MG63 (cell line): ENCODE measurements at regions not wholly inside any gene's neighbourhood (a gene's known extent, or its start where the extent isn't known, plus 50 kb on each side); places are given as distances from the start of the nearest gene placed in this dataset.
"Not testable (repeated sequence)": the region's sequence is repeated elsewhere in the genome, so short reads cannot be mapped to it uniquely, and the experiment has no call there.

ENCODE experiments used
- DNase-seq: peaks from one replicate; pipeline ENCODE4 v3.0.0-alpha.2; 2020
- H3K27me3 ChIP-seq: fragments of 250-450 bp; sonication (Bioruptor Pico); 2 replicates; pipeline ENCODE4 v1.5.1; 2020; ENCODE audit warnings: mild to moderate bottlenecking, moderate library complexity
- H3K36me3 ChIP-seq: fragments of 250-450 bp; sonication (Bioruptor Pico); 2 replicates; pipeline ENCODE4 v1.5.1; 2020; ENCODE audit warnings: mild to moderate bottlenecking, moderate library complexity
- H3K4me3 ChIP-seq: fragments of 250-450 bp; sonication (Bioruptor Pico); 2 replicates; pipeline ENCODE4 v1.5.1; 2020; ENCODE audit warnings: mild to moderate bottlenecking, moderate library complexity
- H3K9me3 ChIP-seq: fragments of 250-450 bp; sonication (Bioruptor Pico); 2 replicates; pipeline ENCODE4 v1.5.1; 2020; ENCODE audit warnings: mild to moderate bottlenecking, moderate library complexity

DNA sequence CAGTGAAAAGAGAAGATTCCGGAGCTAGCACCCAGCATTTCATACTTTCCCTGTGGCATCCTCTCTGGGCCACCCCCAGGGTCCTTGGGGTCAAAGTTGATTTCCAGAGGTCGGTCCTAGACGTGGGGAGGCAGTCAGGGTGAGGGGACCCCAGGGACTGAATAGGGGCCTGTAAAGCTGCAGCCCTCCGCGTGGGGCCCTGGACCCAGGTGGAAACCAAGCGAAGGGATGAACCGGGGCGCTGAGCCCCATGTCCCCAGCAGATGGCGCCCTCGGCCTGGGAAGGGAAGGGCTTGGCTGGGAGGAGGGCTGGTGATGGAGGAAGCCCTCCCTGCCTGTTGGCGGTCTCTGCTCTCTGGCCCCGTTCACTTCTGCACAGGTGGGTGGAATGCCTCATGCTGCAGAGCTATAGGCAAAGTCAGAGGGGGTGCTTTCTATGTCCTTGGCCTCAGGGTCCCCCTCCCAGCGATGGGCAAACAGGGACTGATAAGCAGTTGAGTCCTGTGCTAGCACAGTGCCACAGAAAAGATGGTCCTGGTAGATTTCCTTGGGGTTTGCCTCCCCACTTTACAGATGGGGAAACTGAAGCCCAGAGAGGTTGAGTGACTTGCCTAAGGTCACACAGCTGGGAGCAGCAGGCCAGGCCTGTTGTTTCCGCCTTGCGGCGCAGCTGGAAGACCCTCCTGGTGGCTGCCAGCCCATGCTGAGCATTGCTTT is 163.4 kb upstream of the CIBAR2 start:
- DNase-seq: peak; percentile 32
- no peaks in the 10 kb centered on the region for H3K27me3 ChIP-seq
- no peaks in the 10 kb centered on the region for H3K9me3 ChIP-seq
- H3K4me3 ChIP-seq: no peak overlapping the region
- no peaks in the 10 kb centered on the region for H3K36me3 ChIP-seq

DNA sequence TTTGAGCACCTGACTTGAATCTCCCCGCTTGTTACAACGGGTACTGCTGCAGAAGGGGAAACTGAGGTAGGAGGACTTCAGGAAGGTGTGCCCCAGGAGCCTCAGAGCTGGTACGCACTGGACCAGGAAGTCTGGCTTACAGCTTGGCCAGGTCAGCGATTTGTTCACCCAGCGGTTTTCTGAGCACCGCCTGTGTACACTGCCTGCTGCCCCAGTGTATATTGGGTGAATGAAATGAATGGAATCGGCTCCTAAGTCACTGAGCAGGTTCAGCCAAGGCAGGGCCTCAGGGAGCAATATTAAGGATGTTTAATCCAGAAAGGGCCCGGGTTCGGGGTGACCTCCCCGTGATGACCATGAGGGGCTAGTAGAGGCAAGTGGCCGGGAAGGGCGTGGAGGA is 164.0 kb upstream of the CIBAR2 start:
- no peak for DNase-seq
- H3K9me3 ChIP-seq: no peaks in the 10 kb centered on the region
- H3K27me3 ChIP-seq: no peaks in the 10 kb centered on the region
- no peaks in the 10 kb centered on the region for H3K36me3 ChIP-seq
- no peak overlapping the region for H3K4me3 ChIP-seq

DNA sequence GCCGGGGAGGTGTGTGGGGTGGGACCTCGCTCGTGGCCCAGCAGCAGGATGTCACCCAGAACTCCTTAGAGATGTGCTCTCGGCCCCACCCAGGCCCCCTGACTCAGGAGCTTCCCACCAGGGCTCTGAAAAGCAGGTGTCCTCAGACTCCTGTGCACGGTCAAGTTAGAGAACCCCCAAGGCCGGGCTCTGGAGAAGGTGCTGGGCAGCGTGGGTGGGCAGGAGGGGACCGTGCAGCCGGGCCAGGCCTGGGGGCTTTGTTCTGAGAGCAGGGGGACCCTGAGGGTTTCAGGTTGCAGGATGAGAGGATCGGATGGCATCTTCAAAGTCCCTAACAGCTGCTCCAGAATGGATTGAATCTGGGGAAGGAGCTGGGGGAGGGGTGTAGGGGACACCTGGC is 164.4 kb upstream of the CIBAR2 start:
- Histone ChIP-seq H3K27me3 (no peaks in the 10 kb centered on the region), H3K36me3 (no peaks in the 10 kb centered on the region), H3K9me3 (no peaks in the 10 kb centered on the region), H3K4me3 (no peak overlapping the region)
- no peak for DNase-seq

DNA sequence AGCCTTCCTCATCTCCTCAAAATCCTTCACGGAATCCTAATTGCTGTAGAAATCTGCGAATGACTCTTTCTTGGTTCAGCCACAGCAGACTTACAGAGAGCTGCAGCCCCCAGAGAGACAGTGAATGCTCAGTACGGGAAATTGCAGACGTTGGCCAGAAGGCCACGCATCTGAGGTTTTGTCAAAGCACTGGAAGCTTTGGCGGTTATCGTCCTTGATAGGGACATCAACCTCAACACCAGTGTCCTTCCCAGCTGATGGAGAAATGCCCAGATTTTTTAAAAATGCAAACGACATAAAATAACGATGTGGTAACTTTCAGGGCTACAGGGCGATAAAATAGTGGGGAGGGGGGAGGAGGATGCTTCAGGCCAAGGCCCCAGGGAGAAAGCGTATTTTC is 166.6 kb upstream of the CIBAR2 start:
- Histone ChIP-seq H3K4me3 (no peak overlapping the region), H3K36me3 (no peaks in the 10 kb centered on the region), H3K27me3 (no peaks in the 10 kb centered on the region), H3K9me3 (no peaks in the 10 kb centered on the region)
- DNase-seq: no peak

DNA sequence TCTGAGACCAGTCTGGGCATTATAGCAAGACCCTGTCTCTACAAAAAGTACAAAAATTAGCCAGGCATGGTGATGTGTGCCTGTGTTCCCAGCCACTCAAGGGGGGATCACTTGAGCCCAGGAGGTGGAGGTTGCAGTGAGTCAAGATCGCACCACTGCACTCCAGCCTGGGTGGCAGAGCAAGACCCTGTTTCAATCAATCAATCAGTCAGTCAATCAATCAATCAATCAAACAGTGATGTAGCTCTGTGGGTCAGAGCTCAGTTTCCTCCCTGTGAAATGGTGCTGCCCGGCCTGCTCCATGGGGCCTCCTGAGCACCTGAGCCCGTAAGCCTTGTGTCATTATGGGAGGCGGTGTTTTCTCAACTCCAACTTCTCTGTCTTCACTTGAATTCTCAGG is 167.1 kb upstream of the CIBAR2 start:
- DNase-seq: no peak
- Histone ChIP-seq H3K4me3 (no peak overlapping the region), H3K9me3 (no peaks in the 10 kb centered on the region), H3K36me3 (no peaks in the 10 kb centered on the region), H3K27me3 (no peaks in the 10 kb centered on the region)

DNA sequence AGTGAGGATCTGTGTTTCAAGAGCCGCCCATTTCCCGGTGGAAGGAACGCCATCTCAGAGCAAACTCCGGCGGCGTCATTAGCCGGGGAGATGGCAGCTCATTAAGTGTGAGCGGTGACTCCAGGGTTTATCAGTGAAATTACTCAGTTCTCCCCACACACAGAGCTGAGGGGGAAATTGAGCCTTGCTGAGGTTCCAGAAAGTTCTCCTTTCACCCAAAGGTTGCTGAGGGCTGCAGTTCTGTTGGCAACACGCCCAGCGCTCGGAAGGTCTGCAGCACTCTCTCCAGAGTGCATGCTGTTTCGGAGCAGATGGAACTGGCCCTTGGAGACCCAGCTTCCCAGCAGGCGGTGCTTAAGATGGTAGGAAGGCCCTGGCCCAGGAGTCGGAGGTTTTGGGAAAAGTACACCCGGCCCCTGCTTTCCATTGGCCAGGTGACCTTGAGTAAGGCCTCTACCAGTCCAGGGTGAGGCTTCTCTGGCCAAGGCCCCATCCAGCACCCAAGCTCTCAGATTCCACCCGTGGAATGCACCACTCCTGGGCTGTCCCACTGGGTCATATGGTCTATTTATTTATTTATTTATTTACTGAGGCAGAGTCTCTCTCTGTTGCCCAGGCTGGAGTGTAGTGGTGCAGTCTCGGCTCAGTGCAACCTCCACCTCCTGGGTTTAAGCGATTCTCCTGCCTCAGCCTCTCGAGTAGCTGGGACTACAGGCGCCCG is 167.7 kb upstream of the CIBAR2 start:
- H3K27me3 ChIP-seq: no peaks in the 10 kb centered on the region
- no peak overlapping the region for H3K4me3 ChIP-seq
- DNase-seq: no peak
- no peaks in the 10 kb centered on the region for H3K36me3 ChIP-seq
- no peaks in the 10 kb centered on the region for H3K9me3 ChIP-seq

DNA sequence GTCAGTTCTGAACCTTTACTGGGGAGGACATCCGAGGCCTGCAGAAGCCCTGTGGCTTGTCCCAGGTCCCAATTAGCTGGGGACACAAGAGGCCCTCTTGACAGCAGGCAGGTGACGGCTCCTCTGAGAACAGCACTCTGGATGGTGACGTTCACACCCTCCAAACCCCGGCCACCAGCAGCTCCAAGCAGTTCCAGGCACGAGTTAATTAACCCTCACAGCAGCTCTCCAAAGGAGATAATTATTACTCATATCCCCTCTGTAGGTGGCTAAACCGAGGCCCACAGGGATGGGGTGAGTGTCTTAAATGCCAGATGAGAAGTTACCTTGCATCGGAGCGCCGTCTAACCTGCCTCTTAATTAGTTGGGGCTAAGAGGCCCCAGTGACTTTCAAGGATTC is 168.9 kb upstream of the CIBAR2 start:
- no peaks in the 10 kb centered on the region for H3K36me3 ChIP-seq
- no peaks in the 10 kb centered on the region for H3K27me3 ChIP-seq
- H3K9me3 ChIP-seq: no peaks in the 10 kb centered on the region
- H3K4me3 ChIP-seq: no peak overlapping the region
- DNase-seq: no peak

DNA sequence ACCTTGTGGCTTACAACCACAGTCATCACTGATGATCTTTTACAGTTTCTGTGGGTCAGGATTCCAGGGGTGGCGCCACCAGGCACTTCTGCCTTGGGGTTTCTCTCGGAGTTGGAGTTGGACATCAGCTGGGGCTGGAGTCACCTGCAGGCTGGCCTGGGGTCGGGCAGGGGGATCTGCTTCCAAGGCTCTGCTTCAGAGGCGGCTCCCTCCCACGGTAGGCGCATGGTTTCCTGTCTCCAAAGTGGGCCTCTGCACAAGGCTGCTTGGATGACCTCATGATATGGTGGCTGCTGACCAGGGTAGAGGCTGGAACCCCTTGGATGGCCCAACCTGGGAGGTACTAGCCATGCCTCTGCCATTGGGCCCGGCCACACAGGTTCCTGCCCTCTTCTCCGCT is 170.6 kb upstream of the CIBAR2 start:
- H3K9me3 ChIP-seq: no peaks in the 10 kb centered on the region
- no peak overlapping the region for H3K4me3 ChIP-seq
- DNase-seq: no peak
- H3K36me3 ChIP-seq: no peaks in the 10 kb centered on the region
- H3K27me3 ChIP-seq: no peaks in the 10 kb centered on the region

DNA sequence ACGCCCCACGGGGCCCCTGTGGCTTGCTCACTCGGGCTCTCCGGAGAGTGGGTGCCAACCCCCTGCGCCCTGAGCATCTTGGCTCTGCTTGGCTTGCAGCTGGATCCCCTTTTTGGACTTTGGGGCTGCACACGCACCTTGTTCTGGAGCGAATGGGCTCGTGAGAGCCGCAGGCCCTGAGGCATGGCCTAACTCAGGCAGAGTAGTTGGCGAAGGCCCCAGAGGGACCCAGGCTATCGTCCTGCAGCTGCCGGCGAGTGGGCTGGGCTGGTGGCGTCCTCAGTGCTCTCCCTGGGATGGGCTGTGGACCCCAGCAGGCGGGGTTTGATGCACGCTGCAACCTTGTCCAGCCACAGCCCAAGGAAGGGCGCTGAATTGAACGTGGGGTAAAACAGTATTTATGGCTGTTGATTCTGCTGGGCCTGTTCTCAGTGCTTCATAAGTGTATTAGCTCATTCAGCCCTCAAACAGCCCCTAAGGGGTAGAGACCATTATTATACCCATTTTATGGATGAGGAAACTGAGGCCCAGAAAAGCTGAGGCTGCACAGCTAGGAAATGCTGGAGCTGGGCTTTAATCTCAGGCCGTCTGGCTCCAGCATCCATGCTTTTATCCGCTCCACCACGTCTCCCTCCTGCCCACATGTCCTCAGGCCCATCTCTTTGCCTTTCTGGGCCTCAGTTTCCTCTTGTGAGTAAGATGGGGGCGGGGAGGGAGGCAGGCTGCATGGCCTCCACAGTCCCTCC is 171.2 kb upstream of the CIBAR2 start:
- no peaks in the 10 kb centered on the region for H3K9me3 ChIP-seq
- DNase-seq: no peak
- H3K27me3 ChIP-seq: no peaks in the 10 kb centered on the region
- H3K4me3 ChIP-seq: no peak overlapping the region
- no peaks in the 10 kb centered on the region for H3K36me3 ChIP-seq

DNA sequence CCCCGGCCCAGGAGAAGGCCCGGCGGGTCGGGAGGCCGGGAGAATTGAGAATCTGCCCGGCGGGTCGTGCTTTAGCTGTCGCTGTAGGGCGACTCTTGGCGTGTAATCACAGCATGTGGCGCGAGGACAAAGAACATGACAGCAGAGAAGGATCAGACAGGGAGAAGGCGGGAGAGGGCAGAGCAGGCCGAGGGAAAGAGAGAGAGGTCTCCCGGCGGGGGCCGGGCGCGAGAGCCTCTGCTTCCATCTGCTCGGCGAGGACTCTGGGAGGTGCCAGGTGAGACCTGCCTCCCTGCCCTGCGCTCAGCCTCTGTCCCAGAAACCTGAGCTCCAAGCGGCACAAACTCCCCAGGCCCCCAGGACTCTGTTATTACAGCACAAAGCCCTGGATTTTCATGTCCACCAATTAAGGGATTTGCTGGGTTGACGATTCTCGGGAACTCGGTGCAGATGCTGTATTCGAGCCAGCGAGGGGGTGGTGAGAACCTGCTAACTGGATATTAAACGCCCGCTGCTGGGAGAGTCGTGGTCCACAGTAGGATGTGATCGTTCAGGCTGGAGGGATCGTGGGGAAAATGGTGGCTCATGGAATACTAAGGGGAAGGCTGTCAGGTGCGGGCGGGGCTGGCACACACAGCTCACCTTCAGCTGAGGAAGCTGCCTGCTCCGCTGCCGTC is 172.0 kb upstream of the CIBAR2 start:
- DNase-seq: no peak
- Histone ChIP-seq H3K4me3 (no peak overlapping the region), H3K27me3 (no peaks in the 10 kb centered on the region), H3K9me3 (no peaks in the 10 kb centered on the region), H3K36me3 (no peaks in the 10 kb centered on the region)

DNA sequence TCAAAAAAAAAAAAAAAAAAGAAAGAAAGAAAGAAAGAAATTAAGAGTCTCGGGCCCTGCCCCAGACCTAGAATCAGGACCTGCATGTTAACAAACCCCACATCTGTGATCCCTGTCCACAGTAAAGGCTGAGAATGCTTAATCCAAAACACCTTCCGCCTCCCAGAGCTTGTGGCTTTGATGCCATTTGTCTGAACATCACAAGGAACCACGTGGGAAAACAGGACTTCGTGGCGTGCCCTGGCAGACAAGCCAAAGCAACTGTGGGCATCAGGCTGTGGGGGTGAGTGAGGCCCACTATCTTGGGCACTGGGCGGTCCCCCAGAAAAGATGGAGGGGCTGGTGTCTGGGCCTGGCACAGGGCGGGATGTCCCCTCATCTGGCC is 173.4 kb upstream of the CIBAR2 start:
- H3K9me3 ChIP-seq: no peaks in the 10 kb centered on the region
- no peak for DNase-seq
- H3K4me3 ChIP-seq: no peak overlapping the region

DNA sequence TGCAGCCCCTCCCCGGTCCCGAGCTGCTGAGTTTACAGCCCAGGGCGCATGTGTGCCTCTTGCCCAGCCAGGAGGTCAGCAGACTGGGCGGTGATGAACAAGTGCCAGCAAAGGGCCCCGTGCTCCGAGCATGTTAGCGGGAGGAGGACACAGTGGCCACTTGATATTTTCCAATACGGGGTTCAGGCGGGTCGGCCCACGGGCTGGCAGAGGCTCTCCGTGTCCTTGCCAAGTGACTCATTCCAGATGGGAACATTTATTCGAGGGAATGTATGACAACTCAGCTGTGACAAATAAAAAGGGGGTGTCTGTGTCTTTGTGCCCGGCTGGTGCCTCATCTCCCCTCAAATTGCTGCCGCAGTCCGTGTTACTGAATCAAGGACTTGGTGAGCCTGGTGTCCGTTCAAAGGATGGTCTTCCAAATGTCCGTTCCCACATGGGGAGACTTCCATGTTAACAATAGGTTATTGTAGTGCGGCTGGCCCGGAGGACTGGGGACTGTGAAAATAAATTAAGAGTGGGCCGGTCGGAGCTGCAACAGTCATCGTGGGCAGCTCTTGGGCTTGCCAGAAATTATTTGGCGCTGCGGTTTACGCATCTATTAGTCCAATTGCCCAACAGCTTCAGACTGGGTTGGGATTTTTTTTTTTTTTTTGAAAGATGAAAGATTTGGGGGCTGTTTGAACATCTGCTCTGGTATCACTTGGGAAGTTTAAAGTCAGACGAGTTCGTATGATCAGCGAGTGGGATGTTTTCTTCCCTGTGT is 174.0 kb upstream of the CIBAR2 start:
- H3K4me3 ChIP-seq: no peak overlapping the region

More for the DNA sequence above, 173.4 kb upstream of the CIBAR2 start:
- no peaks in the 10 kb centered on the region for H3K36me3 ChIP-seq
- H3K27me3 ChIP-seq: no peaks in the 10 kb centered on the region

DNA sequence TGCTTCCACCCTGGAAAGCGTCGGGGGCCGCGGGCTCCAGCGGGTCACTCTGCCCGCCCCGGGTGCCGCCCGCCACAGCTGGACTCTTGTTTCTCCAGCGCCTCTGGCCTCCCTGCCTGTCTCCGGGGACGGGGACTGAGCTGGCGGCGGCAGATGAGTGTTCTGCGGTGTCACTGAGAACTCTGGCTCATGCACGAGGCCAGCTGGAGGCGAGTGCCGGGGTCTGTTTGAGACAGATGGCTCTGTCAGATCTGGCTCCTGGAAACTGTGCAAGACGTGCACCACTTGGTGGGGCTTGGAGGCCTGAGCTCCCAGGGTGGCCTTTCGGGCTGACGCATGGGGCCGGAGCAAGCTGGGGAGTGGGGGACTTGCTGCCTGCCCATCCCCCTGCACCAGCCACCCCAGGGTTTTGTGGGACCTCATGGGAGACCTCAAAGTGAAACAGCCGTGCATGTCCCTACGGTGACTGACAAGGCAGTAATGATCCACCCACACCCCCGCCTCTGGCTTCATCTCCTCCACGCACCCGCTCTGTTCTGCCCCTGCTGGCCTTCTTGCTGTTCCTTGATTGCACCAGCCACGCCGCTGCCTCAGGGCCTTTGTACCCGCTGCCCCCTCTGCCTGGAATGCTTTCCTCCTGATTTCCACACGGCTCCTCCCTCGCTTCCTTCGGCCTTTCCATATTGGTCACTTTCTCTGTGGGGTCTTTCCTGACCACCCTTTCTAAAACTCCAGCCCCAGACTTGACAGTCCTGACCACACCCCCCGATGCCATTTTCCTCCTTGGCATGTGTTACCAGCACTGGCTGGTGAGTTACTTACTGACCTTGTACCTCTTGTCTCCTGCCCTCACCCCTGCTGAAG is 174.9 kb upstream of the CIBAR2 start:
- H3K27me3 ChIP-seq: no peaks in the 10 kb centered on the region
- no peak for DNase-seq
- H3K9me3 ChIP-seq: no peaks in the 10 kb centered on the region
- no peak overlapping the region for H3K4me3 ChIP-seq
- H3K36me3 ChIP-seq: no peaks in the 10 kb centered on the region

More for the DNA sequence above, 174.0 kb upstream of the CIBAR2 start:
- Histone ChIP-seq H3K36me3 (no peaks in the 10 kb centered on the region), H3K9me3 (no peaks in the 10 kb centered on the region), H3K27me3 (no peaks in the 10 kb centered on the region)
- peak; percentile 62 for DNase-seq

DNA sequence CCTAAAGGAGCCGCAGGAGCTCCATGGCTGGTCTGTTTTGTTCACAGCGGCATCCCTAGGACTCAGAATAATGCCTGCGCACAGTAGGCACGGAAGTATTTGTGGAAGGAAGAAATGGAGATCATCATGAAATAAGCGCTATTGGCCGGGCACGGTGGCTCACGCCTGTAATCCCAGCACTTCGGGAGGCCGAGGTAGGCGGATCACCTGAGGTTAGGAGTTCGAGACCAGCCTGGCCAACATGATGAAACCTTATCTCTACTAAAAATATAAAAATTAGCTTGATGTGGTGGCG is 175.5 kb upstream of the CIBAR2 start:
- not testable (repeated sequence) for H3K27me3 ChIP-seq, H3K4me3 ChIP-seq, H3K9me3 ChIP-seq, H3K36me3 ChIP-seq, DNase-seq

DNA sequence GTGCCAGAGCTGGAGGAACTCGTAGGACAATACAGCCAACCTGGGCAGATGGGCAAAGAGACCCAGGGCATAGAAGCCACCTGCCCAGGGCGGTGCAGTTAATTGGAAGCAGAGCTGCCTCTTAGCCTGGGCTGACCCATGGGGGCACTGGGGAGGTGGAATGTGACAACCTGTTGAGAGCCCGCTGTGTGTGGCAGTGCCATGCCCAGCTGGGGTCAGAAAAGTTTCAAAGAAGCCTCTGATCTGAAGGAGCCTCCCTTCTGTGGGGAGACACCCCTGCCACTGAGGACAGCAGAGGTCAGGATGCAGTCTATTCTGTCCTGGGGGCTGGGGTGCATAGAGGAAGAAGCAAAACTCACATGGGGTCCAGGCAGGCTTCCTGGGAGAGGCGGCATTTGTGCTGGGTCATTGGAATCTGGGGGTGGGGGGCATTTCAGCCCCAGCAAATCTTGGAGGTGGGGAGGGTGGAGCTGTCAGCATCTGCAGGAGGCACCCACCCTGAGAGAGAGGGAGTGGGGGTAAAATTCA is 176.1 kb upstream of the CIBAR2 start:
- no peak overlapping the region for H3K4me3 ChIP-seq
- H3K9me3 ChIP-seq: no peaks in the 10 kb centered on the region
- no peaks in the 10 kb centered on the region for H3K36me3 ChIP-seq
- DNase-seq: no peak
- no peaks in the 10 kb centered on the region for H3K27me3 ChIP-seq
